Lower lobe of right lung (tissue), 2 donors: ENCODE measurements at regions not wholly inside any gene's neighbourhood (a gene's known extent, or its start where the extent isn't known, plus 50 kb on each side); places are given as distances from the start of the nearest gene placed in this dataset.

Experiments
- ATAC-seq, 2 donors: fragments of 200-7000 bp; cut with Tn5 transposase; one replicate each; pipeline ENCODE4 v1.9.1; 2020 to 2022; ENCODE audit warnings: mild to moderate bottlenecking in 2 of 2, moderate library complexity in 2 of 2
- DNase-seq: peaks from one replicate; pipeline ENCODE4 v3.0.0-alpha.2; 2020
- H3K27ac ChIP-seq: fragments of 200-600 bp; one replicate; pipeline ENCODE4 v1.8.0; 2022
- H3K27me3 ChIP-seq: fragments of 200-600 bp; one replicate; pipeline ENCODE4 v1.8.0; 2022; ENCODE audit warnings: low read depth
- H3K36me3 ChIP-seq: fragments of 200-600 bp; one replicate; pipeline ENCODE4 v1.8.0; 2022; ENCODE audit warnings: mild to moderate bottlenecking
- H3K4me1 ChIP-seq: fragments of 200-600 bp; one replicate; pipeline ENCODE4 v1.8.0; 2022
- H3K4me3 ChIP-seq: fragments of 200-600 bp; one replicate; pipeline ENCODE4 v1.8.0; 2022; ENCODE audit warnings: mild to moderate bottlenecking
- H3K9me3 ChIP-seq: fragments of 200-600 bp; one replicate; pipeline ENCODE4 v1.8.0; 2022
- intact Hi-C: fragments of 100-400 bp; cut with DNase I; formaldehyde crosslinking; loops from one replicate; pipeline ENCODE4 v1.11.0; 2022
- TF ChIP-seq, protein P1 (sequence below): fragments of 200-600 bp; IDR thresholded peaks from one replicate; pipeline ENCODE4 v1.8.0; 2022; ENCODE audit warnings: antibody characterized with exemption, mild to moderate bottlenecking
- donor health status: DM: no; HTN: yes; CAD: no; lungs with severe emphysema.

DNA sequence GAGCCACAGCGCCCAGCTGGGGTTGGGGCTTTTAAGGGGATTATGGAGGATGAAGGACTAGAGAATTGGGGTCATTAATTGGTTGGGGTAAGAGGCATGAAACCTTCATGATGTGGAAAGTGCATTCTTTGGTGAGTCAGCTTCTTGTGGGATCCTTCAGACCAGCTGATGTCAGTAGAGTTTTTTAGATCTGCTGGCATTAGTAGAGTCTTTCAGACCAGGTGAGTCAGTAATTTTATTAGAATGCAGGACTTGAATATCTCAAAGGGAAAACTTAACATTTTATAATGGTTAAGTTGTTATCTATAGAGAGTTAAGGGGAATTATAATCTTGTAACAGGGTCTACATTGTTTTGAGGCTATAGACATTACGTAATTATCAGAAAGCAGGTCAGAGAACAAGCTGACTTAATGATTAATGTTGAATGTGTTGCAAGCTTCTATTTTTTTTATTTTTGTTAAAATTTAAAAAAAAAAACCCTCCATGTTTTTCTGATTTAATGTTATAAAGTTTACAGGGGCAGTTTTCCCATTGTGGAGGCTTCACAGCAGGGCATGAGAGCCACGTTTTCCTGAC lies 160.9 kb upstream of the FMN2 start:
- Histone ChIP-seq H3K4me3 (no peak overlapping the region), H3K36me3 (no peaks in the 10 kb centered on the region), H3K4me1 (no peaks in the 10 kb centered on the region), H3K27ac (no peak overlapping the region), H3K9me3 (no peaks in the 10 kb centered on the region), H3K27me3 (no peaks in the 10 kb centered on the region)
- ATAC-seq (no peak), DNase-seq (no peak)
- TF ChIP-seq, protein P1, sequence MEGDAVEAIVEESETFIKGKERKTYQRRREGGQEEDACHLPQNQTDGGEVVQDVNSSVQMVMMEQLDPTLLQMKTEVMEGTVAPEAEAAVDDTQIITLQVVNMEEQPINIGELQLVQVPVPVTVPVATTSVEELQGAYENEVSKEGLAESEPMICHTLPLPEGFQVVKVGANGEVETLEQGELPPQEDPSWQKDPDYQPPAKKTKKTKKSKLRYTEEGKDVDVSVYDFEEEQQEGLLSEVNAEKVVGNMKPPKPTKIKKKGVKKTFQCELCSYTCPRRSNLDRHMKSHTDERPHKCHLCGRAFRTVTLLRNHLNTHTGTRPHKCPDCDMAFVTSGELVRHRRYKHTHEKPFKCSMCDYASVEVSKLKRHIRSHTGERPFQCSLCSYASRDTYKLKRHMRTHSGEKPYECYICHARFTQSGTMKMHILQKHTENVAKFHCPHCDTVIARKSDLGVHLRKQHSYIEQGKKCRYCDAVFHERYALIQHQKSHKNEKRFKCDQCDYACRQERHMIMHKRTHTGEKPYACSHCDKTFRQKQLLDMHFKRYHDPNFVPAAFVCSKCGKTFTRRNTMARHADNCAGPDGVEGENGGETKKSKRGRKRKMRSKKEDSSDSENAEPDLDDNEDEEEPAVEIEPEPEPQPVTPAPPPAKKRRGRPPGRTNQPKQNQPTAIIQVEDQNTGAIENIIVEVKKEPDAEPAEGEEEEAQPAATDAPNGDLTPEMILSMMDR, result no peak
- intact Hi-C loops, result no loop called here

DNA sequence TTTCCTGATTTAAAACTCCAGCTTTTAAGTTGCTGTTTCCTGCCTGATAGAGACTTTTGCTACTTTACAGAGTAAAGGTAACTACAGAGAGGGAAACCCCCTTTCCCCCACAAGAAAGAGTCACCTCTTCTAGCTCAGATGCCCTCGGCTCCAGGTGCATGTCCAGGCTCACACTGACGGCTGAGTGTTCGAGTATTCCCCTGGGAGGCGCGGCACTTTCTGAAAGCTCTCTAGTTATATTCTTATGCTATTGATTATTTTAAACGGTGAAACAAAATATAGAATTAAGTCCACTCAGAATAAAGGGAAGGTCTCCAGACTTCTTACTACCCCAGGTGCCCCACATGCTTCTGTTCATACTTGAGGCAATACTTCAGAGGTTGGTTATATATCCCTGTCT lies 160.3 kb upstream of the FMN2 start:
- intact Hi-C loops, result no loop called here
- Histone ChIP-seq H3K4me3 (no peak overlapping the region), H3K27ac (no peak overlapping the region), H3K36me3 (no peaks in the 10 kb centered on the region), H3K9me3 (no peaks in the 10 kb centered on the region), H3K27me3 (no peaks in the 10 kb centered on the region), H3K4me1 (no peaks in the 10 kb centered on the region)
- no peak for ATAC-seq
- no peak for DNase-seq
- TF ChIP-seq, protein P1, result no peak

DNA sequence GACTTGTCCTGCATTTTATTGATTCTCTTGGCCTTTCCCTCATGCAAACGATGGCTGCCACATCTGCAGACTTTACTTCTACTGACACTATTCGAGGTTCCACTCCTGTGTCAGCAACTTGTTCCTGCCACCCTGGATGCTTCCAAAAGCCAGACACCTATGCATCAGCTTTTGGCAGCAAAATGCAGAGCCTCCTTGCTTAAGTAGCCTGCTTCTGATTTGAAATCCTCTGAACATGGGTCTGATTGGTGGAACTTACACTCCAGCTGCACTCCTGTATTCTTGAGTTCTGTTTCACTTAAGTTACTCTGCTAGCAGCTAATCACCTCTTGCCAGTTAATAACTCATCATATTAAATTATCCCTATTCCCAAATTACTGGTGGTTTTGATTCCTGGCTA lies 152.1 kb upstream of the FMN2 start:
- ATAC-seq, result no peak
- intact Hi-C loops, result no loop called here
- H3K27ac ChIP-seq, result no peak overlapping the region
- TF ChIP-seq, protein P1, result no peak
- no peaks in the 10 kb centered on the region for H3K36me3 ChIP-seq
- H3K27me3 ChIP-seq, result no peaks in the 10 kb centered on the region
- no peak overlapping the region for H3K4me3 ChIP-seq
- H3K4me1 ChIP-seq, result no peaks in the 10 kb centered on the region
- H3K9me3 ChIP-seq, result no peaks in the 10 kb centered on the region
- no peak for DNase-seq

DNA sequence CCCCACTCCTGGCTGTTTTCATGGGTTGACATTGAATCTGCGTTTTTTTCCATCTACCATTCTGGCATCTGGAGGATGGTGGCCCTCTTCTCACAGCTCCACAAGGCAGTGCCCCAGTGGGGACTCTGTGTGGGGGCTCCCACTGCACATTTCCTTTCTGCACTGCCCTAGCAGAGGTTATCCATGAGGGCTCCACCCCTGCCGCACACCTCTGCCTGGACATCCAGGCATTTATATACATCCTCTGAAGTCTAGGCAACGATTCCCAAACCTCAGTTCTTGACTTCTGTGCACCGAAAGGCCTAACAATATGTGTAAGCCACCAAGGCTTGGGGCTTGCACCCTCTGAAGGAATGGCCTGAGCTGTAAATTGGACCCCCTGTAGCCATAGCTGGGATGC lies 147.9 kb upstream of the FMN2 start:
- H3K4me1 ChIP-seq, result no peaks in the 10 kb centered on the region
- no peaks in the 10 kb centered on the region for H3K9me3 ChIP-seq
- TF ChIP-seq, protein P1, result no peak
- intact Hi-C loops, result no loop called here
- H3K4me3 ChIP-seq, result no peak overlapping the region
- DNase-seq, result no peak
- ATAC-seq, result no peak
- no peaks in the 10 kb centered on the region for H3K36me3 ChIP-seq
- H3K27ac ChIP-seq, result no peak overlapping the region
- H3K27me3 ChIP-seq, result no peaks in the 10 kb centered on the region

DNA sequence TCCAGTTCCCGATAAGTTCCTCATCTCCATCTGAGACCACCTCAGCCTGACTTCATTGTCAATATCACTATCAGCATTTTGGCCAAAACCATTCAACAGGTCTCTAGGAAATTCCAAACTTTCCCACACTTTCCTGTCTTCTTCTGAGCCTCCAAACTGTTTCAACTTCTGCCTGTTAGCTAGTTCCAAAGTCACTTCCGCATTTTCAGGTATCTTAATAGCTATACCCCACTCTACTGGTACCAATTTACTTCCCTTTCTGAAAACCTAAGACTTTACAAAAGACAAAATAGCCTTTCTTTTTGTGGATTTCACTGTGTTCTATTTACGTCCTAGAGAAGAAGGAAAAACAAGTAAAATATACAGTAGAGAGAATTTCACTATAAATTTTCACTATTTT lies 147.0 kb upstream of the FMN2 start:
- H3K4me3 ChIP-seq, result no peak overlapping the region
- intact Hi-C loops, result no loop called here
- no peak for ATAC-seq
- no peaks in the 10 kb centered on the region for H3K4me1 ChIP-seq
- H3K27me3 ChIP-seq, result no peaks in the 10 kb centered on the region
- H3K27ac ChIP-seq, result no peak overlapping the region
- no peaks in the 10 kb centered on the region for H3K9me3 ChIP-seq
- DNase-seq, result no peak
- H3K36me3 ChIP-seq, result no peaks in the 10 kb centered on the region
- TF ChIP-seq, protein P1, result no peak

DNA sequence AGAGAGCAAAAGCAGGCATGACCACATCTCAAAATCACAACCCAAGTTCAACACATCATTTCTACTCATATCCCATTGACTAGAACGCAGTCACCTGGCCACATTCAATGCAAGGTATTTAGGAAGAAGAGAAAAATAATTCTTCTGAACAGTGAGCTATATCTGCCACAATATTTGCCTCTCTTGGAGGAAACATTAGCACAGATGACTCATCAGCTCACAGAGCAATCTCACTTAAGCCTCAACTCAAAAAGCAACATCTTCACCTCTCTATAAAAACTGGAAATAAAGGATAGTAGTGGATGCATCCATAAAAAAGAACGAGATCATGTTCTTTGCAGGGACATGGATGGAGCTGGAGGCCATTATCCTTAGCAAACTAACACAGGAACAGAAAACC lies 143.9 kb upstream of the FMN2 start:
- intact Hi-C loops, result no loop called here
- Histone ChIP-seq H3K36me3 (no peaks in the 10 kb centered on the region), H3K4me3 (no peak overlapping the region), H3K4me1 (no peaks in the 10 kb centered on the region), H3K27me3 (no peaks in the 10 kb centered on the region), H3K9me3 (no peaks in the 10 kb centered on the region), H3K27ac (no peak overlapping the region)
- DNase-seq, result no peak
- no peak for ATAC-seq
- TF ChIP-seq, protein P1, result no peak
